T follicular helper cell (primary cell): ENCODE measurements at regions not wholly inside any gene's neighbourhood (a gene's known extent, or its start where the extent isn't known, plus 50 kb on each side); places are given as distances from the start of the nearest gene placed in this dataset.
"Not testable (repeated sequence)": the region's sequence is repeated elsewhere in the genome, so short reads cannot be mapped to it uniquely, and the experiment has no call there.

Source experiments
- DNase-seq: peaks from one replicate; pipeline ENCODE4 v3.0.0-alpha.2; 2020; ENCODE audit warnings: low read depth

DNA sequence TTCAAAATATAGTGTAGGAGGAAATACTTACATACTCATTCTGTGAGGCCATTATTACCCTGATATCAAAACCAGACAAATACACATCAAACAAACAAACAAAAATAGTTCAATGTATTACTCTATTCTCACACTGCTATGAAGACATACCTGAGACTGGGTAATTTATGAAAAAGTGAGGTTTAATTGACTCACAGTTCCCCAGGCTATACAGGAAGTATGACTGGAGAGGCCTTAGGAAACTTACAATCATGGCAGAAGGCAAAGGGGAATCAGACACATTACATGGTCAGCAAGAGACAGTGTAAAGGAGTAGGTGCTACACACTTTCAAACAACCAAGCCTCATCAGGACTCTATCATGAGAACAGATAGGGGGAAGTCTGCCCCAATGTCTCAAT, 1023.2 kb downstream of the TMTC2 start:
- DNase-seq: no peak

DNA sequence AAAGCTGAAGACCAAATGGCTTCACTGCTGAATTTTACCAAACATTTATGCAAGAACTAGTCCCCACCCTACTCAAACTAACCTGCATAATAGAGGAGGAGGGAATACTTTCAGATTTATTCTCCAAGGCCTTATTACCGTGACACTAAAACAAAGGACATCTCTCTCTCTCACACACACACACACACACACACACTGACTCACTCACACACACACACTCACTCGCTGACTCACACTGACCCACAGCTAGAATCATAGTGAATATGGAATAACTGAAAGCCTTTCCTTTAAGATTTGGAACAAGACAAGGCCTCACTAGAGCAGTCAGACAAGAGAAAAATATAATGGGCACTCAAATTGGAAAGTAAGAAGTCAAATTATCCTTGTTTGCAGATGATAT, 1014.1 kb downstream of the TMTC2 start:
- no peak for DNase-seq

DNA sequence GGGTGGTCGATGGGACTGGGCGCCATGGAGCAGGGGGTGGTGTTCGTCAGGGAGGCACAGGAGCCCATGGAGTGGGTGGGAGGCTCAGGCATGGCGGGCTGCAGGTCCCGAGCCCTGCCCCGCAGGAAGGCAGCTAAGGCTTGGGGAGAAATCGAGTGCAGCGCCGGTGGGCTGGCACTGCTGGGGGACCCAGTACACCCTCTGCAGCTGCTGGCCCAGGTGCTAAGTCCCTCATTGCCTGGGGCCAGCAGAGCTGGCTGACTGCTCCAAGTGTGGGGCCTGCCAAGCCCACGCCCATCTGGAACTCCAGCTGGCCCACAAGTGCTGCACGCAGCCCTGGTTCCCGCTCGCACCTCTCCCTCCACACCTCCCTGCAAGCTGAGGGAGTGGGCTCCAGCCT, 1009.6 kb downstream of the TMTC2 start:
- DNase-seq: not testable (repeated sequence)

DNA sequence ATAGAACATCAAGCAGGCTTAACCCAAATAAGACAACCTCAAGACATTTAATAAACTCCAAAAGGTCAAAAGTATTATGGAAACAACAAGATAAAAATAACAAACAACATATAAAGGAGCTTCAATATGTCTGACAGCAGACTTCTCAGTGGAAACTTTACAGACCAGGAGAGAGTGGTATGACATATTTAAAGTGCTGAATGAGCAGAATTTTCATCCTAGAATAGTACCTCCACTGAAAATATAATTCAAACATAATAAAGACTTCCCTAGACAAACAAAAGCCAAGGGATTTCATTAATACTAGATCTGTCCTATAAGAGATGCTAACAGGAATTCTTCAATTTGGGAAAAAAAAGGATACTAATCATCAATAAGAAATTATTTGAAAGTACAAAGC, 1005.0 kb downstream of the TMTC2 start:
- DNase-seq: no peak

DNA sequence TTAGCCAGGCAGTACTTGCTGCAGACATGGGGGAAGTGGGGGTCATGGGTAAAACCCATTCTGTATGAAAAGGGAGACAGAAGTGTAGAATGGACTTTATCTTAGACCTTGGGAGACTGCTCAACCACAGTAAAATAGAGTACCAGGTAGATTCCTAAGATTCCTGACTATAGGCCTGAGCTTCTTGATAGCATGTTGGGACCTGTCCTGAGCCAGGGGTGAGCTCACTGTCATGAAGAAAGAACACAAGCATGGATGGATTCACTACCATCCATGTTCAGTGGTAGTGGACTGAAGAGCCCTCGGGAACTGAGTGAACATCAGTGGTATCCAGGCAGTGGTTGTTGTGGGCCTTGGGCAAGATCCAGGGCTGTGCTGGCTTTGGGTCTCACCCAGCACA, 1003.8 kb downstream of the TMTC2 start:
- DNase-seq: no peak

DNA sequence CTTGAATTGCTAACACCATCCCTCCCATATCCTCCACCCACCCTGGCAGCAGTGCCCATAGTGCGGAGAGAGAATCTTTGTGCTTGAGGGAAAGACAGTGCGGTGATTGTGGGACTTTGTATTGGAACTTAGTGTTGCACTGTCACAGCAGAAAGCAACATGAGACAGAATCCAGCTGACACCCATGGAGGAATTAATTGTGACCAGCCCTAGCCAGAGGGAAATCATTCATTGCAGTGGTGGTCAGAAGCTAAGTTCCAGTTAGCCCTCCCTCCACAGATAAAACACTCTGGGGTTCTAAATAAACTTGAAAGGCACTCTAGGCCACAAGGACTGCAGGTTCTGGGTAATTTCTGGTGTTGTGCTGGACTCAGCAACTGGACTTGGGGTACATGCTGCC, 1002.6 kb downstream of the TMTC2 start:
- DNase-seq: no peak

DNA sequence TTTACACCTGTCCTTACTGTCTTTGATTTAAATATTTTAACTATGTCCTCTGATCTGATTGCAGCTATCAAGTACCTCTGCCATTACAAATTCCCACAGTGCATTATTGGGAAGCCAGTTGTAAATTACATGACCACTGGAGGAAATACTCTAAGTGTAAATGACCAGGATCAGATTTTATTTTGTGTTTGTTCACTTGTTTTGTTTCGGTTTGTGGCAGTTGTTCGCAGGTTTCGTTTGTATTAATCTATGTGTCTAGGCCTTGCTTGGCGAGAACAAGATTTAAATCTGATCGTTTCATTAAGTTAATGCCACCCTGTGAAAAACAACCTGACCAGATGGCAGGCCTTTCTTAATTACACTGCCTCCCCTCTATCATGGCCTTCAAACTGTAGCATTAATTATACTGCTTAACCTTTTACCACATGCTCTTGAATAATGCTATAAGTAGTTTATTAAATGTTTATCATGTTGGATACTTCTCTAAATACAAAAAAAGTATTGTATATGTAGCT, 990.1 kb downstream of the TMTC2 start:
- no peak for DNase-seq

DNA sequence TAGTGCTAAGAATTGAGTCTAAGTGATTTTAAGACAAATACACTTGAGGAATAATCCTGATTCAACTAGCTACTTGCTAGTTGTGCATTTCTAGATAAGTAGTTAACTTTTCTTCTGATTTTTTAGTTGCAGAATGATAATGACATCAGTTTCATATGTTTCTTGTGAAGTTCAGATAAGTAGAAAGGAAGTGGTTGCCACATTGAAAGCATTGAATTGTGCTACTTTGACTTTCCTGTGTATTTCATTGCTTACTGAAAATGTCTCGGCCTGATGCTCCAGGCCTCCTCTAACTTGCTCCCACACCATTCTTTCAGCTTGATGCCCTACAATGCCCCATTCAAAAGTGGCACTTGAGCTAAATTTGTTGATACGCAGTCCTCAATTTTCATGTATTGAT, 980.0 kb downstream of the TMTC2 start:
- DNase-seq: no peak

DNA sequence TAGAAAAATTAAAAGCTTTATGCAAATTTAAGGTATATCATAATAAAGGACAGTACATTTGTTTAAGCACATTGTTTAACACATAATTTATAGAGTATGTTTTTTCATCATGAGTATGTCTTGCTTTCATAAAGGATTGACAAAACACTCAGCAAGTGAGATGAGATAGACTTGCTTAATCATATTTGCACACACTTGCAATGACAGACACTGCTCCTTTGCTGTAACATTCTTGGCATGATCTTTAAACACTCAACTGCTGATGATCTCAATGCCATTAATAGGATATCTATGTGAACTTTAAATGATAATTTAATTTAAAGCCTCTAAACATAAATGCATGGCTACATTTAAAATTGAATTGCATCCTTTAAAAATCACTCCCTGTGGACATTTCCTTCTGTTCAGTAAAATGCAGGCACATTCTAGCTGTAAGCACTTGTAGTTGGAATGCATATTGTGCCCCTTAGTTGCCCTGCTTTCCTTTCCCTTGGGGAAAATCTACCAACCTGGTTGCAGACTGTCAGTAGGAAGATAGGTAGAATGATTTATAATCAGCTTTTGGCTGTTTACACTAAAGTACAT, 979.0 kb downstream of the TMTC2 start:
- DNase-seq: no peak

DNA sequence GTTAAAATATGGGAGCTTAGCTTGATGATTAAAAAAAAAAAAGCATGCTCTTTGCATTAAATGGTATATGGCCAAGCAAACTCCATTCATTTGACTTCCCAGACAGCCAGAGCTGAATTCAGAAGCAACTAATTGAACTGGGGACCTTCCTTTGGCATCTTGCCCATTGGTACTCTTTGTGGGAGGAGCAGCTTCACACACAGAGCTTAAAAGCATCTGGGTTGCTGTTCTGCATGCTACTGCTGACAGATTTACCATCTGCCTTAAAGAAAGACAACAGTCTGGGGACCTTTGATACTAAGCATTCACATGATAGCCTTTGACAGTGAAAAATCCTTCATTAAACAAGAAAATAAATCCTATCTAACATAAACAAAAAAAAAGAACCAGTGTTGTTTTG, 977.9 kb downstream of the TMTC2 start:
- no peak for DNase-seq

DNA sequence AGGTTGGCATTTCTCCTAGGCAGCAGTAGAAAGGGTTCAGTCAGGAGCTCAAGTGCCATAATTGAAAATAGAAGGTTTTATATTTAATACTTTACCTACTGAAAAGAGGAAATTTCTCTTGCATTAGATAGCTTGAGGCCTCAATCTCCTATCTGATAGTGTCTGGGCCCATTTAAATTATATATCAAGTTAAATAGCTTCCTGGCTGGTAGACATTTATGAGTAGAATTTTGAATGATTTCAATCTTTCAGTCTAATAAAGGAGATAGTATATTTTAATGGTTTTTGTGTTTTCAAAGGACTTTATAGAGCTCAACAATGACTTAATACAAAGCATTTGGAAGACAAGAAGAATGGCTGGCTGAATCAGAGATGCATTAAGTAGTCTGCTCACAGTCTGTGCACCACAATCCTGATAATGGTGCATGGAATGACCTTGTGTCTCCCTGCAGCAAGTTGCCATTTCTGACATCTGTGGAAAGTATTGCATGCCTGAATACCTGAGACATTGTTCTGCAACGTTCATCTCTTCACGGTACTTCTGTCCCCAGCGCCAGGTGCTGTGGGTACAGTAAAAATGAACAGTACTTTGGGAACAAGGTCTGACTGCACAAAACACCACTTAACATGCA, 974.1 kb downstream of the TMTC2 start:
- no peak for DNase-seq

DNA sequence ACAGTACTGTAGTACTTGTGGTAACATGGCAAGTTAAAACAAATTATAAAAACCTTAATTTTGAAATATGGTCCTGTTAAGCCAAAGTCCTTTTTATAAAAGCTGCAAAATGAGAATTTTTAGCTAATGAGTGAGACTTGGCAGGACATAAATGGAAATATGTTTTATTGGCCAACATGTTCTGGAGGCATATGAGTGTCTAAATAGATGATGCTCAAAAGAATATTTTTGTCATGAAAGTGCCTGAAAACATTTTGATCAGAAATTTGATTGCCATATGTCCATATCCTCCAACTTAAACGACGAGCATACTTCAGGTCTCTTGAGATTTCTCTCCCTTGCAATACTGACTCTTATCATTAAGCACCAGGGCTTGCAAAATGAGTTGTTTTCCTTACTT, 972.6 kb downstream of the TMTC2 start:
- no peak for DNase-seq

DNA sequence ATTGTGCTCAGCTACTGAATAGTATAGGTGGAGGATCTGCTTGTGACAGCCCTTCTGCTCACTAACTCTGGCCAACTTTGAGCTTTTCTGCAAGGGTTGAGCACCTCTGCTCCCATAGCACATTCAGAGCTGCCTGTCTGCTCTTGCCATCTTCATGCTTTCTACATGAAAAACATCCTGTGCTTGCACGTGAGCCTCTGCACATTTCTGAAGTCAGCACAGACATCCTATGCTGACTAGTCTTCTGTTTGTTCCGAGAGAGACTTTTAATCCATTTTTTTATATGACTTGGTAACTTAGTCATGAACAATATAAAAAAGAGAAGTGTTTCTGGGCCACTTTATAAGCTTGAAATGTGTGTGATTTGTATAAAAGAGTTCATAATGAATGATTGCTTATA, 969.3 kb downstream of the TMTC2 start:
- no peak for DNase-seq

DNA sequence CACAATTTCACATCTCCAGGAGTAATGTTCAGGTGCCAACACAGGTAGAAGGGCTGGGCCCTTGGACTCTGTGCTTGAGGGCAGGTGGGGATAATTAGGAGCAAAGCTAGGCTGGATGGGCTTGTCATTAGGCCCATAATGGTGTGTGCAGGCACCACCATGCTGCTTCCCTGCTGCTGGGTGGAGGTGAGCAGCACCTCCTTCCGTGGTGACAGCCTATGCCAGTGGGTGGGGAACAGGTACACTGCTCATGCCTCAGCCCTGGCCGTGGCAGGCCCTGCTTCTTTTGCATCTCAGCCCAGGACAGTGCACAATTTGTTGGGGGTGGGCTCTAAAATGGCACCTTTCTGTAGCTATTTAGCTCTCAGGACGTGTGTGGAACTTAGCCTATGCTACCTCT, 955.5 kb downstream of the TMTC2 start:
- DNase-seq: no peak

DNA sequence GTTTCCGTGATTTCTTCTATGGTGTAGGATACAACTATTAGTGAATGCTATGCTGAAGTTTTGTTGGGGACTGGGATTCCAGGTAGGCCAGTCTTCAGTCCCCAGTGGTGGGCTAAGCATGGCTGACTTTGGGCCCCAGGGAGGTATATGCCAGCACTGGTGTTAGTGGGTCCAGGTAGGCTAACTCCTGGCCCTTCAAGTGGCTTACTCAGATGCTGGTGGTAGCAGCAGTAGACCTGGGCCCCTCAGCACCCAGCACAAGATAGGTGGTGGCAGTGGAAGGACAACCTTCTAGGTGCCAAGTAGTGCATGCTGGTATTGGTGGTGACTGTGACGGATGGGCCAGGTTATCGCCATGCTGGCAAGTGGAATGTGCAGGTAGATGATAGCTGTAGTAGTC, 955.1 kb downstream of the TMTC2 start:
- DNase-seq: no peak

DNA sequence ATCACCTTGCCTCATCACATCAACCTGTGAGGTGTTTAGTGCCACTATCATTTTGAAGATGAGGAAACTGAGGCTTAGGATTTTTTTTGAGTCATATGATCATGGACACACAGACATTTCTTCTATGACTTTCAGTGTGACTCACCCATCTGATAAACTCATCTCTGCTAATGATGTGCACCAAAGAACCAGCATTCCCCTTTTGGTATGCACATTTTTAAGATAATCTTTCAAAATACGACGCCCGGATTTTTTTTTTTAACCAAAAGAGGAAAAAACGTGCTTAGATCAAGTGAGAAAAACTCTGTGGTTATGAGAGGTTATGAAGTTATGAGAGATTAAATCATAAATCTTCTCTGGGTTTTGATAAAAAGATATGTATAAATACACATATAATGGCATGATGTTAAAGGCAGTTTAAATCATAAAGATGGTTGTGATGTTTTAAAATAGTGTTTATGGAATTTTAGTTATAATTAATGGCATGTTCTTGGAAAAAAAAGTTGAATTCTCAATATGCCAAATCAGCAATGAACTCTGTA, 948.1 kb downstream of the TMTC2 start:
- no peak for DNase-seq

DNA sequence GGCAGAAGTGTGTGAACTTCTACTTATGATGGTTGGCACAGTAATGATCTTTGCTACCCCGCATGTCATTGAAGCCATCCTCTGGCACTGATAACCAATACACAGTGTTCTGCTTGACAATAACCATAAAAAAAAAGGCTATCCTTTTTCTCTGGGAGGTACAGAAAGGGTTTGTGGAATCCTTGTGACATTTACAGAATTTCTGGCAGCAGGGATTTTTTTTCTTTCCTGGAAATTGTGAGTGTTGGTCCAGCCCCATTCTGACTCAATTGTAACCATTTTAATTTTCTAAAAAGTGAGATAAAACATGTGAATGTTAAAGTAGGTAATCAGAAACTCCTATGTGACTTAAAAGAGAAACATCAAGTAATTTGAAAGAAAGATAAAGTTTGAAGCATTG, 943.8 kb downstream of the TMTC2 start:
- DNase-seq: no peak

DNA sequence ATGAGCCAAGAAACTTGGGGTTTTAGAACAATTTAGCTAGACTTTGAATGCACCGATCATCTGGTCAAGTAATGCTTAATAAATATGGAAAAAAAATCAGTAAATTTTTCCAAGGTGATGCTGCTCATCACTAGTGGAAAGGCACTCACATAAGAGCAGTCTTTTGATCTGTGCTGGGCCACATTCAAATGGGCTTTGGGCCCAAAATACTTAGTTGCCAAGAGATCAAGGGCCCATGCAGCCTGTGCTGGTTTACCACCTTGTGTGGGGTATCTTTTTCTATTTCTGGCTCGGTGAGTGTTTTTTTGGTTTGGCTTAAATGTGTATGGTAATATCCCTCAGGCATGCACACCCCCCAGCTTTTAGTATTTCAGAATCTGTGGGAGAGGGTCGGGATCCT, 943.2 kb downstream of the TMTC2 start:
- no peak for DNase-seq

DNA sequence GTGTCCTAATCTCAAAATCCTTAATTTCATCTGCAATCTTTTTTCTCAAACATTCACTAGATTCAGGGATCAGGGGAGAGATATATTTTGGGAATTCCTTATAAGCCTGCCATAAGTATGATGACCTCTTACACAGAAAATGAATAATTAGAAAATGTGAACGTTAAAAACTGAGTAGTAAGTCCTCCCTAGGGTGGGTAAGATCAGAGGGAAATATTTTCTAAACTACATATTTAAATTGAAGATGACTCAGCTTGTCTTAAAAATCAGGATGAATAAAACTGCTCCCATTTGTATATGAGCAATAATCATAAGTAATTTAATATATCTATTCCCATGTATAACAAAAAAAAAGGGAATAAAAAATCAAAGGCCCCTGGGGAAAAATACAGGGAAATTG, 935.5 kb downstream of the TMTC2 start:
- no peak for DNase-seq

DNA sequence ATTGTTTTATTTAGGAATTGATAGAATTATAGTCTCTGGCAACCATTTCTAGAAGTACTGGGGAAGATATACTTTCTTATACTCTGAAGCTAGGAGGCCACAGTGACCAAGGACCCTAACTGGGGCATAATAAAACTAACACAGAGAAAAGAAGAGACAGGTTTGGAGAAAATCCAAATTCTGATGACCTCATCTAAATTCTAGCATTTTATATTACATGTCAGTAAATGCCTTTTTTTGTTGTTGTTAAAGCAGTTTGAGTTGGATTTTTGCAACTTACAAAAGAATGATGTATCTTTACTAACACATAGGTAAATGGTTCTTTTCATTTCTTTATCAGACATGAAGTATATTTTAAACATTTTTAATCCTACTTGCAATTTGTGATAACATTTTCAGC, 933.3 kb downstream of the TMTC2 start:
- no peak for DNase-seq

DNA sequence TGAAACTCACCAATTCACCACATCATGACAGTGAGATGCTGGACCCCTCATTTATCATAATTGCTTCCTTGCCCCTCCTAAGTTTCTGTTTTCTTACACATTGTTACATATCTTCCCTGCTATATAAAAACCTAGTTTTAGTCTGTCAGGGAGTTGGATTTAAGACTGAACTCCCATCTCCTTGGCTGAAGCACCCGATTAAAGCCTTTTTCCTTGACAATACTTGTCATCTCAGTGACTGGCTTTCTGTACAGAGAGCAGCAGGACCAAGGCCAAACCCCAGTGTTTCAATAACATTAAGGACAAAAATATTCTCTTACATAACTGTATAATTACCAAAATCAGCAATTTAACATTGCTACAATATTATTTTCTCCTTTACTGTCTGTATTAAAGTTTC, 928.4 kb downstream of the TMTC2 start:
- DNase-seq: no peak

DNA sequence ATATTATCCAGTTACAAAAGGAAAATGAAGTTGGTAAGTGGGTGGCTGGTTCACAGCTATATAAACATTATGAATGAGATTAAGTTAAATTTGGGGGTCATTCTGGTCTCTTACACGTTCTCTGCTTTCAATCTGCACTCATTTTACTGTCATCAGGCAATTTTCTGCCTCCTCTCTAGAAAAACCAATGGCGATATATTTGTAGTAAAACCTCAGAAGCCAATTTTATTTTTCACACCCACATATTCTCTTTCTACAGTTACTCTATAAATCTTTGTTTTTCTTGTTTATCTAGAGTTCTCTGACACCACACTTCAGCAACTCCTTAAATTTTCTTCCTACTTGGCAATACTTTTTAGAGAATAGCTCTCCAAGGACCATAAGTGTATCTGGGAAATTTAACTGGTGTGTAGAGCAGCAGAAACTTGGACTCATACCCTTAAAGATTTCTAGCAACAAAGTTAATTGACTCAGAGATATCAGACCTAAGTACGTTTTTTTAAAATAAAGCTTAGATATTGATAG, 926.9 kb downstream of the TMTC2 start:
- no peak for DNase-seq

DNA sequence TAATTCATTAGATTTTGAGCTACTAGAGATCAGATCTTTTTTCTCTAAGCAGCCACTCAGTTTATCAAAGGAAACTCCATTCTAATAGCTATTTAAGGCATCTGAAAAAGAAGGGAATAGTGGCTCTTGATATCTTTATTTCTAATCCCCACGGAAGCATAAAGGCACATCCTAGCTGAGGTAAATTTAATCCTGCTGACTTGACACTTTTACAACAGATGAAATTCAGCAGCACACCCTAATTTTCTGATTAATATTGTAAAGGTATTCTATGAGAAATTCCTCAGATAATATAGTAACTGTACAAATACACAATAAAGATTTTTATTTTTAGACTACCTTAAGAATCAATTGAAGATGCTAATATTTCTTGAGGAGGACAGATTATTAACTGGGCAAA, 916.4 kb downstream of the TMTC2 start:
- no peak for DNase-seq

DNA sequence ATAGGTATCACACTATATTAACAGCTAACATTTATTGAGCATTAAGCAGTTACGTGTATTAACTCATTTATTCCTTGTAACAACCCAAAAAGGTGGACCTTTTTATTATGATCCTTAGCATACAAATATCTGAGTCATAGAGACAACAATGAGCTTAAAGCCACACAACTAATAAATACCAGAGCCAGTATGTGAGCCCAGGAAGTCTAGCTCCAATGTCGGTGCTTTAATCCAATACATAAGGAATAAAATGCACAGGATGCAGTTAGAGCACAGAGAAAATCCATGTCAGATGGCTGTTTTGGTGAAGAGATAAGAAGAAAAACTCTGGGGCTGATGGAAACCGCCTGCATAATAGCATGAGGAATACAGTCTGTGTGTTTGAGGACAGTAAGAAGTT, 888.6 kb downstream of the TMTC2 start:
- no peak for DNase-seq
